ENCODE measurements at regions not wholly inside any gene's neighbourhood (a gene's known extent, or its start where the extent isn't known, plus 50 kb on each side); places are given as distances from the start of the nearest gene placed in this dataset.

GRCh38 chr4:63558709-63559108 lies 850.5 kb downstream of the TECRL start:
- intact Hi-C loops (cut with micrococcal nuclease; ENCODE audit: unreplicated experiment) = no loop called here
- Histone ChIP-seq H3K9me3 (replicated peaks; ENCODE audit: control insufficient read depth, insufficient read depth, low read length) (no peaks in the 10 kb centered on the region; the same call in 2 of the 3 replicates), H2AFZ (ENCODE audit: control insufficient read depth, low read depth, low read length) (no peak overlapping the region), H3K4me1 (ENCODE audit: control insufficient read depth, insufficient read depth, low read length) (no peaks in the 10 kb centered on the region), H3K36me3 (ENCODE audit: control insufficient read depth in 2 of 2, insufficient read depth in 2 of 2, low read length in 1 of 2) (no peaks in the 10 kb centered on the region), H3K9ac (ENCODE audit: control insufficient read depth, insufficient read depth, low read length) (no peak overlapping the region), H3K79me2 (ENCODE audit: control insufficient read depth, insufficient read depth, low read length) (no peaks in the 10 kb centered on the region), H3K27me3 (replicated peaks in 1 of 2; ENCODE audit: control insufficient read depth in 2 of 2, insufficient read depth in 2 of 2, low read length in 1 of 2) (no peaks in the 10 kb centered on the region), H4K20me1 (ENCODE audit: control insufficient read depth, insufficient read depth) (no peaks in the 10 kb centered on the region), H3K4me3 (no peak overlapping the region), H3K27ac (ENCODE audit: control insufficient read depth, insufficient read depth) (no peak overlapping the region), H3K4me2 (ENCODE audit: control insufficient read depth, insufficient read depth) (no peak overlapping the region)
- ChIA-PET SMC1A (ENCODE audit: uncharacterized antibody, unreplicated experiment) (no interaction called here), RAD21 (ENCODE audit: unreplicated experiment) (no interaction called here), POLR2A (no interaction called here), CTCF (no interaction called here)
- BruUV-seq (replicated peaks) = no TSS peak
- DNase-seq (ENCODE audit: low read depth, low spot score) (no peak), ATAC-seq (no peak), FAIRE-seq (no peak)
- TF ChIP-seq EED (IDR thresholded peaks at IDR 0.05; ENCODE audit: low read depth) (no peak), POLR2A (IDR thresholded peaks at IDR 0.05; ENCODE audit: low read depth, low read length) (no peak), HDGF (IDR thresholded peaks at IDR 0.05) (no peak), SREBF2 (IDR thresholded peaks at IDR 0.05; ENCODE audit: low read length) (no peak), NR2C2 (IDR thresholded peaks at IDR 0.05; ENCODE audit: borderline replicate concordance, control insufficient read depth, insufficient read length, low read depth) (no peak), MXI1 (IDR thresholded peaks at IDR 0.05; ENCODE audit: low read depth, low read length) (no peak)
- TF ChIP-seq, protein P1, sequence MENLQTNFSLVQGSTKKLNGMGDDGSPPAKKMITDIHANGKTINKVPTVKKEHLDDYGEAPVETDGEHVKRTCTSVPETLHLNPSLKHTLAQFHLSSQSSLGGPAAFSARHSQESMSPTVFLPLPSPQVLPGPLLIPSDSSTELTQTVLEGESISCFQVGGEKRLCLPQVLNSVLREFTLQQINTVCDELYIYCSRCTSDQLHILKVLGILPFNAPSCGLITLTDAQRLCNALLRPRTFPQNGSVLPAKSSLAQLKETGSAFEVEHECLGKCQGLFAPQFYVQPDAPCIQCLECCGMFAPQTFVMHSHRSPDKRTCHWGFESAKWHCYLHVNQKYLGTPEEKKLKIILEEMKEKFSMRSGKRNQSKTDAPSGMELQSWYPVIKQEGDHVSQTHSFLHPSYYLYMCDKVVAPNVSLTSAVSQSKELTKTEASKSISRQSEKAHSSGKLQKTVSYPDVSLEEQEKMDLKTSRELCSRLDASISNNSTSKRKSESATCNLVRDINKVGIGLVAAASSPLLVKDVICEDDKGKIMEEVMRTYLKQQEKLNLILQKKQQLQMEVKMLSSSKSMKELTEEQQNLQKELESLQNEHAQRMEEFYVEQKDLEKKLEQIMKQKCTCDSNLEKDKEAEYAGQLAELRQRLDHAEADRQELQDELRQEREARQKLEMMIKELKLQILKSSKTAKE (IDR thresholded peaks at IDR 0.05; ENCODE audit: low read depth, poor library complexity, severe bottlenecking) = no peak
- in situ Hi-C loops (cut with MboI) = no loop called here

GRCh38 chr4:63556332-63556731 lies 852.9 kb downstream of the TECRL start:
- ChIA-PET POLR2A (no interaction called here), CTCF (interaction anchor here (1.0 kb wide), 1 partner anchor 10 kb away, joined by 3 read pairs; no protein-coding TSS in a partner anchor), SMC1A (ENCODE audit: uncharacterized antibody, unreplicated experiment) (no interaction called here), RAD21 (ENCODE audit: unreplicated experiment) (no interaction called here)
- BruUV-seq (replicated peaks) = no TSS peak
- Histone ChIP-seq H2AFZ (ENCODE audit: control insufficient read depth, low read depth, low read length) (no peak overlapping the region), H3K27ac (ENCODE audit: control insufficient read depth, insufficient read depth) (no peak overlapping the region), H3K79me2 (ENCODE audit: control insufficient read depth, insufficient read depth, low read length) (no peaks in the 10 kb centered on the region), H3K4me2 (ENCODE audit: control insufficient read depth, insufficient read depth) (no peak overlapping the region), H3K9me3 (replicated peaks; ENCODE audit: control insufficient read depth, insufficient read depth, low read length) (no peaks in the 10 kb centered on the region; the same call in 2 of the 3 replicates), H3K27me3 (replicated peaks in 1 of 2; ENCODE audit: control insufficient read depth in 2 of 2, insufficient read depth in 2 of 2, low read length in 1 of 2) (no peaks in the 10 kb centered on the region), H4K20me1 (ENCODE audit: control insufficient read depth, insufficient read depth) (no peaks in the 10 kb centered on the region), H3K36me3 (ENCODE audit: control insufficient read depth in 2 of 2, insufficient read depth in 2 of 2, low read length in 1 of 2) (no peaks in the 10 kb centered on the region), H3K4me3 (no peak overlapping the region), H3K9ac (ENCODE audit: control insufficient read depth, insufficient read depth, low read length) (no peak overlapping the region), H3K4me1 (ENCODE audit: control insufficient read depth, insufficient read depth, low read length) (no peaks in the 10 kb centered on the region)
- in situ Hi-C loops (cut with MboI) (no loop called here), intact Hi-C loops (cut with micrococcal nuclease; ENCODE audit: unreplicated experiment) (no loop called here)
- TF ChIP-seq JUNB (IDR thresholded peaks at IDR 0.05) (no peak), RCOR1 (conservative IDR thresholded peaks at IDR 0.05; ENCODE audit: low read depth, low read length) (no peak), MTA3 (IDR thresholded peaks at IDR 0.05; ENCODE audit: borderline replicate concordance, low read length) (no peak), NFXL1 (IDR thresholded peaks at IDR 0.05; ENCODE audit: borderline replicate concordance) (no peak), BCL11A (IDR thresholded peaks at IDR 0.05; ENCODE audit: low read depth, low read length) (no peak), CEBPB (IDR thresholded peaks at IDR 0.05; ENCODE audit: borderline replicate concordance in 1 of 2, low read depth in 2 of 2, low read length in 2 of 2) (no peak), POLR2AphosphoS5 (IDR thresholded peaks at IDR 0.05; ENCODE audit: low read length) (no peak)
- TF ChIP-seq, protein P2, sequence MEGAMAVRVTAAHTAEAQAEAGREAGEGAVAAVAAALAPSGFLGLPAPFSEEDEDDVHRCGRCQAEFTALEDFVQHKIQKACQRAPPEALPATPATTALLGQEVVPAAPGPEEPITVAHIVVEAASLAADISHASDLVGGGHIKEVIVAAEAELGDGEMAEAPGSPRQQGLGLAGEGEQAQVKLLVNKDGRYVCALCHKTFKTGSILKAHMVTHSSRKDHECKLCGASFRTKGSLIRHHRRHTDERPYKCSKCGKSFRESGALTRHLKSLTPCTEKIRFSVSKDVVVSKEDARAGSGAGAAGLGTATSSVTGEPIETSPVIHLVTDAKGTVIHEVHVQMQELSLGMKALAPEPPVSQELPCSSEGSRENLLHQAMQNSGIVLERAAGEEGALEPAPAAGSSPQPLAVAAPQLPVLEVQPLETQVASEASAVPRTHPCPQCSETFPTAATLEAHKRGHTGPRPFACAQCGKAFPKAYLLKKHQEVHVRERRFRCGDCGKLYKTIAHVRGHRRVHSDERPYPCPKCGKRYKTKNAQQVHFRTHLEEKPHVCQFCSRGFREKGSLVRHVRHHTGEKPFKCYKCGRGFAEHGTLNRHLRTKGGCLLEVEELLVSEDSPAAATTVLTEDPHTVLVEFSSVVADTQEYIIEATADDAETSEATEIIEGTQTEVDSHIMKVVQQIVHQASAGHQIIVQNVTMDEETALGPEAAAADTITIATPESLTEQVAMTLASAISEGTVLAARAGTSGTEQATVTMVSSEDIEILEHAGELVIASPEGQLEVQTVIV (IDR thresholded peaks at IDR 0.05; ENCODE audit: borderline replicate concordance, partially characterized antibody) = no peak
- TF ChIP-seq, protein P3, sequence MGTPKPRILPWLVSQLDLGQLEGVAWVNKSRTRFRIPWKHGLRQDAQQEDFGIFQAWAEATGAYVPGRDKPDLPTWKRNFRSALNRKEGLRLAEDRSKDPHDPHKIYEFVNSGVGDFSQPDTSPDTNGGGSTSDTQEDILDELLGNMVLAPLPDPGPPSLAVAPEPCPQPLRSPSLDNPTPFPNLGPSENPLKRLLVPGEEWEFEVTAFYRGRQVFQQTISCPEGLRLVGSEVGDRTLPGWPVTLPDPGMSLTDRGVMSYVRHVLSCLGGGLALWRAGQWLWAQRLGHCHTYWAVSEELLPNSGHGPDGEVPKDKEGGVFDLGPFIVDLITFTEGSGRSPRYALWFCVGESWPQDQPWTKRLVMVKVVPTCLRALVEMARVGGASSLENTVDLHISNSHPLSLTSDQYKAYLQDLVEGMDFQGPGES (IDR thresholded peaks at IDR 0.05) = no peak
- FAIRE-seq (no peak), DNase-seq (ENCODE audit: low read depth, low spot score) (no peak), ATAC-seq (no peak)
- WGBS (ENCODE audit: insufficient coverage, insufficient replicate concordance, low lambda C conversion rate, missing lambda C conversion rate) = 39% methylated on average over 4 of the region's 4 CpGs

All from GM12878 (cell line).